DMS53 (cell line): ENCODE measurements at regions not wholly inside any gene's neighbourhood (a gene's known extent, or its start where the extent isn't known, plus 50 kb on each side); places are given as distances from the start of the nearest gene placed in this dataset.
A peak's percentile ranks its signal among the peaks of the same experiment; 100 is the strongest.
"Not testable (repeated sequence)": the region's sequence is repeated elsewhere in the genome, so short reads cannot be mapped to it uniquely, and the experiment has no call there.

Experiments used
- DNase-seq: peaks from one replicate; lab custom pipeline; 2025; lab: John Stamatoyannopoulos, UW

GRCh38 chrX:56343219-56343618 is 111.1 kb downstream of the KLF8 start:
- no peak for DNase-seq

- no peak for DNase-seq
Observed at GRCh38 chrX:56343664-56344063, 111.5 kb downstream of the KLF8 start.

DNA sequence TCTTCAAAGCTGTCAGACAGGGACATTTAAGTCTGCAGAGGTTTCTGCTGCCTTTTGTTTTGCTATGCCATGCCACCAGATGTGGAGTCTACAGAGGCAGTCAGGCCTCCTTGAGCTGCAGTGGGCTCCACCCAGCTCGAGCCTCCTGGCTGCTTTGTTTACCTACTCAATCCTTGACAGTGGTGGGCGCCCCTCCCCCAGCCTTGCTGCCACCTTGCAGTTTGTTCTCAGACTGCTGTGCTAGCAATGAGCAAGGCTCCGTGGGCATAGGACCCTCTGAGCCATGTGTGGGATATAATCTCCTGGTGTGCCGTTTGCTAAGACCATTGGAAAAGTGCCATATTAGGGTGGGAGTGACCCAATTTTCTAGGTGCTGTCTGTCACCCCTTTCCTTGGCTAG is 126.0 kb downstream of the KLF8 start:
- DNase-seq: not testable (repeated sequence)

GRCh38 chrX:56365171-56365570 is 133.0 kb downstream of the KLF8 start:
- not testable (repeated sequence) for DNase-seq

- DNase-seq: peak; percentile 36
Observed at GRCh38 chrX:56366901-56367300, 134.7 kb downstream of the KLF8 start.

- DNase-seq: no peak
Observed at GRCh38 chrX:56368962-56369361, 136.8 kb downstream of the KLF8 start.

DNA sequence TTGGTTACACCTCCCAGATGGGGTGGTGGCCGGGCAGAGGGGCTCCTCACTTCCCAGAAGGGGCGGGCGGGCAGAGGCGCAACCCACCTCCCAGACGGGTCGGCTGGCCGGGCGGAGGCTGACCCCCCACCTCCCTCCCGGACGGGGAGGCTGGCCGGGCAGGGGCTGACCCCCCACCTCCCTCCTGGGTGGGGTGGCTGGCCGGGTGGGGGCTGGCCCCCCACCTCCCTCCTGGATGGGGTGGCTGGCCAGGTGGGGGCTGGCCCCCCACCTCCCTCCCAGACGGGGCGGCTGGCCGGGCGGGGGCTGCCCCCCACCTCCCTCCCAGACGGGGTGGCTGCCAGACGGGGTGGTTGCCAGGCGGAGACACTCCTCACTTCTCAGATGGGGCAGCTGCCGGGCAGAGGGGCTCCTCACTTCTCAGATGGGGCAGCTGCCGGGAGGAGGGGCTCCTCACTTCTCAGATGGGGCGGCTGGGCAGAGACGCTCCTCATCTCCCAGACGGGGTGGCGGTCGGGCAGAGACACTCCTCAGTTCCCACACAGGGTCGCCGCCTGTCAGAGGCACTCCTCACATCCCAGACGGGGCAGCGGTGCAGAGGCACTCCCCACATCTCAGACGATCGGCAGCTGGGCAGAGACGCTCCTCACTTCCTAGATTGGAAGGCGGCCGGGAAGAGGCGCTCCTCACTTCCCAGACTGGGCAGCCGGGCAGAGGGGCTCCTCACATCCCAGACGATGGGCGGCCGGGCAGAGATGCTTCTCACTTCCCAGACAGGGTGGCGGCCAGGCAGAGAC is 148.0 kb downstream of the KLF8 start:
- peak; percentile 35 for DNase-seq

GRCh38 chrX:56382278-56382677 is 150.1 kb downstream of the KLF8 start:
- DNase-seq: no peak

DNA sequence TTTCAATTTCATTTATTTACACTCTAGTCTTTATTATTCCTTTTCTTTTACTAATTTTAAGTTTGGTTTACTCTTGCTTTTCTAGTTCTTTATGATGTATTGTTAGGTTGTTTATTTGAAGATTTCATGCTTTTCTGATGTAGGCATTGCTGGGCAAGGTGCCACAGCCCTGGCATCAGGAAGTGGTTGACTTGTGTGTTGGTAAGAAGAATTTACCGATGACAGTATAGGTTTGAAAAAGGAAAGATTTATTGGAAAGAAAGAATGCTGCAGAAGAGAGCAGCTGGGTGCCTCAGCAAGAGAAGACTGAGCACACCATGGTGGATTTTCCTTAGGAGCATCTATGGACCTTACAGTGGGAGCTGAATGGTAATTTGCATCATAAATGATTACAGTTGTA is 153.2 kb downstream of the KLF8 start:
- no peak for DNase-seq

DNA sequence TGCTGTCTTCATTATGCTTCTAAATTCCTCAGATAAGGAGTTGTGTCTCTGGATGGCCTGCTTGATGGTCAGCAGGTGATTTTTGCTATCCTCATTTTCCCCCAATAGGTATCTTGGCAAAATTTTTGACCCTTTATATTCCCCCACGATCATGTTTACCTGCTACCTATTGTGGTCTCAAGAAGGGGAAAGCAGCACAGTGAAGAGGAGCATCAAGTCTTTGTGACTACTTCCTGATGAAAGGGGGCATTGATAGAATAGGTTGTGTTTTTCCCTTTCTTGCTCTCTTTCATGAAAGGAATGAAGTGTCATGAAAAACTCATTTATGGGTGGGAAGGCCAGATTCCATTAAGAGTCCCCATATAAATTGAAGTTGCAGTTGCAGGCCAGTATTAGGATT is 153.8 kb downstream of the KLF8 start:
- DNase-seq: no peak

- no peak for DNase-seq
Observed at GRCh38 chrX:56397636-56398035, 165.5 kb downstream of the KLF8 start.

GRCh38 chrX:56402207-56402606 is 161.2 kb upstream of the UBQLN2 start:
- no peak for DNase-seq

DNA sequence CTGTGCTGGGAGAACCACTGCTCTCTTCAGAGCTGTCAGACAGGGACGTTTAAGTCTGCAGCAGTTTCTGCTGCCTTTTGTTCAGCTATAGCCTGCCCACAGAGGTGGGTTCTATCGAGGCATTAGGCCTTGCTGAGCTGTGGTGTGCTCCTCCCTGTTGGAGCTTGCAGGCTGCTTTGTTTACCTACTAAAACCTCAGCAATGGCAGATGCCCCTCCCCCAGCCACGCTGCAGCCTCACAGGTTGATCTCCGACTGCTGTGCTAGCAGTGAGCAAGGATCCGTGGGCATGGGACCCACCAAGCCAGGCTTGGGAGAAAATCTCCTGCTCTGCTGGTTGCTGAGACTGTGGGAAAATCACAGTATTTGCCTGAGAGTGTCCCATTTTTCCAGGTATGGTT is 133.8 kb upstream of the UBQLN2 start:
- DNase-seq: no peak

DNA sequence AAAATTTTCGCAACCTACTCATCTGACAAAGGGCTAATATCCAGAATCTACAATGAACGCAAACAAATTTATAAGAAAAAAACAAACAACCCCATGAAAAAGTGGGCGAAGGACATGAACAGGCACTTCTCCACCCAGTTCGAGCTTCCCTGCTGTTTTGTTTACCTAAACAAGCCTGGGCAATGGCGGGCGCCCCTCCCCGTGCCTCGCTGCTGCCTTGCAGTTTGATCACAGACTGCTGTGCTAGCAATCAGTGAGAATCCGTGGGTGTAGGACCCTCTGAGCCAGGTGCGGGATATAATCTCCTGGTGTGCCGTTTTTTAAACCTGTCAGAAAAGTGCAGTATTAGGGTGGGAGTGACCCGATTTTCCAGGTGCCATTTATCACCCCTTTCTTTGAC is 111.4 kb upstream of the UBQLN2 start:
- not testable (repeated sequence) for DNase-seq

GRCh38 chrX:56462389-56462788 is 101.0 kb upstream of the UBQLN2 start:
- DNase-seq: no peak

DNA sequence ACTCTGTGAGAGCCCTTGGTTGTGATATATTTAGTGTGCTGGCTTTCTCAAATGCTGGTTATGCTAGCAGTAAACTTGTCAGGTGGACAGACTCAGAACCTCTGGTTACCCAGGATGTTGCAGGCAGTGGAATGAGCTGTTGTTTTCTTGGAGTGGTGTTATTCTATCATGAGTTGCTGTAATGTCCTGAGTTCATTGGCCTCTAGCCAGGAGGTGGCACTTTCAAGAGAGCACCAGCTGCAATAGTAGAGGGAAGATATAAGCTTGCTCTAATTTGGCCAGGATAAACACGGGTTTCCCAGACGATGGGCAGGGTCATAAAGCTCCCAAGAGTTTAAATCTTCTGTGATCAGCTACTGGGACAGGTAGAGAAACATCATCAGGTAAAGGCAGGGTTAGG is 95.0 kb upstream of the UBQLN2 start:
- DNase-seq: no peak

- DNase-seq: not testable (repeated sequence)
Observed at GRCh38 chrX:56494923-56495322, 68.5 kb upstream of the UBQLN2 start.

GRCh38 chrX:56498756-56499155 is 64.7 kb upstream of the UBQLN2 start:
- DNase-seq: no peak

DNA sequence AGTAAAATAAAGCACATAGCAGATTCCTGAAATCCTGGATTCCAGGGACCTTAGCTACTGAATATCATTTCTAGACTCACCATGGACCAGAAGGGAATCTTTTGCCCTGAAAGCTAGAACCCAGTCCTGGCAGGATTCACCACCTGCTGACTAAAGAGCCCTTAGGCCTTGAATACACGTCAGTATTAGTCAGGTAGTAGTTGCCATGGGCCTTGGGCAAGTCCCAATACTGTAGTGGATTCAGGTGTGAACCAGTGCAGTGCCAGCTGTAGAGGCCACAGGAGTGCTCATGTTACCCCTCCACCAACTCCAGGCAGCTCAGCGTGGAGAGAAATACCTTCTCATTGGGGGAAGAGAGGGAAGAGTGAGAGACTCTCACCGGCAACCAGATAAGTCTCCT is 64.1 kb upstream of the UBQLN2 start:
- no peak for DNase-seq

GRCh38 chrX:56503941-56504673 is 59.3 kb upstream of the UBQLN2 start:
- no peak for DNase-seq

- DNase-seq: peak; percentile 23
Observed at GRCh38 chrX:56505866-56506265, 57.6 kb upstream of the UBQLN2 start.
